Duodenal mucosa (tissue), 2 donors: ENCODE measurements at regions not wholly inside any gene's neighbourhood (a gene's known extent, or its start where the extent isn't known, plus 50 kb on each side); places are given as distances from the start of the nearest gene placed in this dataset.
"Not testable (repeated sequence)": the region's sequence is repeated elsewhere in the genome, so short reads cannot be mapped to it uniquely, and the experiment has no call there.

Source experiments
- H3K27ac ChIP-seq: one replicate; pipeline ENCODE4 v1.7.0; 2013; ENCODE audit warnings: low read depth, low read length
- H3K27me3 ChIP-seq, 2 donors: one replicate each; pipeline ENCODE4 v1.7.0; 2013; ENCODE audit warnings: low read length in 2 of 2, control low read depth in 1 of 2; ENCODE audit not compliant: insufficient read depth in 2 of 2, control insufficient read depth in 1 of 2
- H3K36me3 ChIP-seq, 2 donors: one replicate each; pipeline ENCODE4 v1.7.0; 2013; ENCODE audit warnings: low read length in 2 of 2, control low read depth in 1 of 2; ENCODE audit not compliant: insufficient read depth in 2 of 2, control insufficient read depth in 1 of 2
- H3K4me1 ChIP-seq, 2 donors: one replicate each; pipeline ENCODE4 v1.7.0; 2013; ENCODE audit warnings: low read length in 2 of 2, control low read depth in 1 of 2; ENCODE audit not compliant: insufficient read depth in 2 of 2, control insufficient read depth in 1 of 2
- H3K4me3 ChIP-seq, 2 donors: one replicate each; pipeline ENCODE4 v1.7.0; 2013; ENCODE audit warnings: low read length in 2 of 2, low read depth in 1 of 2
- H3K9ac ChIP-seq, 2 donors: one replicate each; pipeline ENCODE4 v1.7.0; 2013; ENCODE audit warnings: low read length in 2 of 2, low read depth in 1 of 2
- H3K9me3 ChIP-seq, 2 donors: one replicate each; pipeline ENCODE4 v1.7.0; 2013; ENCODE audit warnings: low read length in 2 of 2, control low read depth in 1 of 2; ENCODE audit not compliant: control insufficient read depth in 1 of 2

- H3K9me3 ChIP-seq, H3K4me3 ChIP-seq, H3K27ac ChIP-seq, H3K27me3 ChIP-seq, H3K36me3 ChIP-seq, H3K9ac ChIP-seq, H3K4me1 ChIP-seq: not testable (repeated sequence)
These were observed 169.8 kb upstream of the NANOGP8 start for GRCh38 chr15:35254908-35255307.

GRCh38 chr15:35254062-35254461 lies 169.0 kb upstream of the NANOGP8 start:
- Histone ChIP-seq H3K27ac (no peak overlapping the region), H3K4me3 (no peak overlapping the region), H3K27me3 (no peaks in the 10 kb centered on the region), H3K4me1 (no peaks in the 10 kb centered on the region), H3K9ac (no peak overlapping the region), H3K9me3 (no peaks in the 10 kb centered on the region), H3K36me3 (no peaks in the 10 kb centered on the region)

DNA sequence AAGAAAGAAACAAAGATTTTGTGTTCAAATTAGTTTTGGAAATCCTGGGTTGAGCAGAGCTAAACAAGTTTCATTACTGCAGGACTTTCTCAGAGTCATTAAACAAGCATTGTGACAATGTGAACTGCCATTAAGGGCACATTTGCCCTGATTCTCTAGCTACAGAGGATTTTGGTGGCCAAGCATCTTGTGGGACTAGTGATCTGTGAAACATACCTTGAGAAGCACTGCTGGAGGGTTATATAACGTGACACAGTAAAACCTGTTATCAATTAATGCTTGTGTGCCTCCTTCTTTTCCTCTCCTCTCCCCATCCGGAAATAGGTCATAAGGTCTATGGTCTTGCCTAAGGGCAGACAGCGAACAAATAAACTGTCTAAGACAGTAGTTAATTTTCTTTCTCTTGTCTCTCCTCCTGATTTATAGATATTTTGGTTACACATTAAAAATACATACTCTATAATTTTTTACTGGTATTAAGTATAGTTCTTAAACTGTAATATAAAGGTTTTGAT lies 167.3 kb upstream of the NANOGP8 start:
- Histone ChIP-seq H3K9me3 (no peaks in the 10 kb centered on the region), H3K27ac (no peak overlapping the region), H3K27me3 (no peaks in the 10 kb centered on the region), H3K4me3 (no peak overlapping the region), H3K9ac (no peak overlapping the region), H3K36me3 (no peaks in the 10 kb centered on the region), H3K4me1 (no peaks in the 10 kb centered on the region)

DNA sequence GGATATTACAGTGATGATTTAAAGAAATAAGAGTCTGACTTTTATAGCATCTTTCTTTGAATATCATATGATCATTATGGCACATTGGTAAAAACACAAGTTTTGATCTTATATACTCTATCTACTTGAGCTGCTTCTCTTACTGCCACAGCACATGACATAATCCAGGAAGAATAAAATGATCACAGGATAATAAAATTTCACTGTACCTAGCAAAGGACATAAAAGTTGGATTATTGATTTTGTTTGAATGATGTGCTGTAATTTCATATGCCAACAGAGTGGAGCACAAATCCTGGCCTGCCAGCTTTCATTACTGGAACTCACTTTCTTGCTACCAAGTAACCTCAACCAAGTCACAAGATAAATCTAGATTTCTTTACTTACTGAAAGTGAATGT lies 162.1 kb upstream of the NANOGP8 start:
- Histone ChIP-seq H3K9ac (no peak overlapping the region), H3K27me3 (no peaks in the 10 kb centered on the region), H3K36me3 (no peaks in the 10 kb centered on the region), H3K4me1 (no peaks in the 10 kb centered on the region), H3K27ac (no peak overlapping the region), H3K9me3 (no peaks in the 10 kb centered on the region), H3K4me3 (no peak overlapping the region)

DNA sequence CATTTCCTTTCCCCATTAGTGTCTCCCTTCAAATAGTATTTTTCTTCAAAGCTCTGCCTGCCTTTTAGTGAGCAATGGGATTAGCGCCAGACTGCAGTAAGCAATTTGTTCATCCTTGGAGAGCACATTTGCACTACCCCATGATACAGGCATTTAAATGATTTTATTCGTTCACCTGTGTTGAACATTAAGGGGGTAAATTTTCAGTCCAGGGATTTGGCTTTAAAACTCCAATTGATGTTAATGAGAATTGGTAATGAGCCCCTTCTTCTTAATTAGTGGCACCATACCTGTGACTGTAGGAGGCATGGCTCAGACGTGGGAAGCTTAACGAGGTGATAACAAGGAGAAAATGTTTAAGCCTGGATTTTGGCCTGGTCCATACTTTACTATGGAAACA lies 161.4 kb upstream of the NANOGP8 start:
- Histone ChIP-seq H3K27ac (no peak overlapping the region), H3K36me3 (no peaks in the 10 kb centered on the region), H3K9me3 (no peaks in the 10 kb centered on the region), H3K4me1 (no peaks in the 10 kb centered on the region), H3K27me3 (no peaks in the 10 kb centered on the region), H3K9ac (no peak overlapping the region), H3K4me3 (no peak overlapping the region)

DNA sequence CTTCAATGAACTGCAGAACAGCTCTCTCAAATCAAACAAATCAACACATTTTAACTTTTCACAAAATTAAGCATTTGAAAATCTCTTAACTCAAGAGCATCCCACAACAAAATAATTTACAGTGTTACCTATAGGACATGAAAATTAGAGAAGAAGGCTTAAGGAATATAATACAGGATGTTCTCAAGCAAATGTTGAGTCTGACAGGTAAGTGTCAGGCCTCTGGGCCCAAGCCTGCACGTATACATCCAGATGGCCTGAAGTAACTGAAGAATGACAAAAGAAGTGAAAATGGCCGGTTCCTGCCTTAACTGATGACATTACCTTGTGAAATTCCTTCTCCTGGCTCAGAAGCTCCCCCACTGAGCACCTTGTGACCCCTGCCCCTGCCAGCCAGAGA lies 160.6 kb upstream of the NANOGP8 start:
- not testable (repeated sequence) for H3K4me3 ChIP-seq

DNA sequence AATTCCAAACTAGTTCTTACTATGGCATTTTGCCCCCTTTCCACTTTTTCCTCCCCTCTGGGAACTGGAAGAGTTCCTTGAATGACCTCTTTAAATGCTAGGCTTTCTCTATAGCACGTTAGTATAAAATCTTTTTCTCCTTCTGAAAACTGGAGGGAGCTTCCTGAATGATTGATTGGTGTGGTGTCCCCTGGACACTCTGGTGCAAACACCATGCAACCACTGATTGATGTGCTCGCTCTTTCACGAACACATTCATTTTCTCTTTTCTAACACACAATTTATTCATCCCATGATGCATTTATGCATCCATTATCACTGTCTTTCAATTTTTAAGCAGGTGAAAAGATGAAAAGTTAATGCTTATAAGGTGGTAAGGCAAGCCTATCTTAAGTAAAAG lies 159.1 kb upstream of the NANOGP8 start:
- H3K9me3 ChIP-seq, result no peaks in the 10 kb centered on the region
- H3K4me3 ChIP-seq, result no peak overlapping the region
- H3K9ac ChIP-seq, result no peak overlapping the region
- H3K4me1 ChIP-seq, result no peaks in the 10 kb centered on the region
- H3K36me3 ChIP-seq, result no peaks in the 10 kb centered on the region
- H3K27me3 ChIP-seq, result no peaks in the 10 kb centered on the region
- no peak overlapping the region for H3K27ac ChIP-seq

More for the DNA sequence above, 160.6 kb upstream of the NANOGP8 start:
- not testable (repeated sequence) for H3K27me3 ChIP-seq, H3K36me3 ChIP-seq, H3K9me3 ChIP-seq, H3K9ac ChIP-seq, H3K4me1 ChIP-seq, H3K27ac ChIP-seq

DNA sequence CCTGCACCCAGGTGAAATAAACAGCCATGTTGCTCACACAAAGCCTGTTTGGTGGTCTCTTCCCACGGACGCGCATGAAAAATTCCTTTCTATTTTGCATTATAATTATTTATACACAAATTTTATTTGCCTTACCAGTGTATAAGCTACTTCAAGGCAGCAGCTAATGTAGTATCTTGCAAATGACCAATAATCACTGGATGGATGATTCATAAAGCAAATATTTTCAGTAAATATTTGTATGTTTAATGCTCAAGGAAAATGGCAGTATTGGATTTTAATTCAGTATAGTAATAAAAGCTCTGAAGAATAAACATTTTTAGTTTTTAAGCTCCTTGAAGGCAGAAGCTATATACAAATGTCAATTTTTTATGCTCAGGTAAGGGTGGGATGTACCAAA lies 158.7 kb upstream of the NANOGP8 start:
- no peaks in the 10 kb centered on the region for H3K27me3 ChIP-seq
- no peaks in the 10 kb centered on the region for H3K4me1 ChIP-seq
- no peak overlapping the region for H3K4me3 ChIP-seq
- no peak overlapping the region for H3K9ac ChIP-seq
- H3K9me3 ChIP-seq, result no peaks in the 10 kb centered on the region
- H3K27ac ChIP-seq, result no peak overlapping the region
- no peaks in the 10 kb centered on the region for H3K36me3 ChIP-seq

DNA sequence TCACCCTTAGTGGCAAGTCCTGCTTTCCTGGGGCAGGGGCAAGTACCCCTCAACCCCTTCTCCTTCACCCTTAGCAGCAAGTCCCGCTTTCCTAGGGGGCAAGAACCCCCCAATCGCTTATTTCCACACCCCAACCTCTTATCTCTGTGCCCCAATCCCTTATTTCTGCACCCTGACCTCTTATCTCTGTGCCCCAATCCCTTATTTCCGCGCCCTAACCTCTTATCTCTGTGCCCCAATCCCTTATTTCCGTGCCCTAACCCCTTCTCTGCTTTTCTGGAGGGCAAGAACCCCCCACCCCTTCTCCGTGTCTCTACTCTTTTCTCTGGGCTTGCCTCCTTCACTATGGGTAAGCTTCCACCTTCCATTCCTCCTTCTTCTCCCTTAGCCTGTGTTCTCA lies 154.6 kb upstream of the NANOGP8 start:
- H3K9ac ChIP-seq, H3K9me3 ChIP-seq, H3K27me3 ChIP-seq, H3K27ac ChIP-seq, H3K4me1 ChIP-seq, H3K4me3 ChIP-seq, H3K36me3 ChIP-seq: not testable (repeated sequence)

DNA sequence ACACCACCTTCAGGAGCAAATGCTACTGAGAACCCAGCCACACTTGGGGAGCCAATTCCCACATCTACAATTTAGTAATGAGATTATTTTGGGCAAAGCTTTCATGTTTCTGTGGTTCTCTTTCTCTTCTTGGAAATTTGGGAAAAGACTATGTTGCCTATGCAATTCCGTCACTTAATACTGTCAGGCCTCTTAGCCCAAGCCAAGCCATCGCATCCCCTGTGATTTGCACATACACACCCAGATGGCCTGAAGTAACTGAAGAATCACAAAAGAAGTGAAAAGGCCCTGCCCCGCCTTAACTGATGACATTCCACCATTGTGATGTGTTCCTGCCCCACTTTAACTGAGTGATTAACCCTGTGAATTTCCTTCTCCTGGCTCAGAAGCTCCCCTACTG lies 153.4 kb upstream of the NANOGP8 start:
- not testable (repeated sequence) for H3K27ac ChIP-seq, H3K4me1 ChIP-seq, H3K9ac ChIP-seq

DNA sequence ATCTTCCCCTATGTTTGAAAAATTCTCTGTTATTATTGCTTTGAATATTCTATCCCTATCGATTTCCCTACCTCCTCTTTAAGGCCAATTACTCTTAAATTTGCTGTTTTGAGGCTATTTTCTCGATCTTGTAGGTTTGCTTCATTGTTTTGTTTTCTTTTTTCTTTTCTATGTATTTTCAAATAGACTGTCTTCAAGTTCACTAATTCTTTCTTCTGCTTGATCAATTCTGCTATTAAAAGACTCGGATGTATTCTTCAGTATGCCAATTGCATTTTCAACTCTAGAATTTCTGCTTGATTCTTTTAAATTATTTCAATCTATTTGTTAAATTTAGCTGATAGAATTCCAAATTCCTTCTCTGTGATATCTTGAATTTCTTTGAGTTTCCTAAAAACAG lies 144.0 kb upstream of the NANOGP8 start:
- H3K4me3 ChIP-seq, result no peak overlapping the region
- H3K27me3 ChIP-seq, result no peaks in the 10 kb centered on the region
- no peaks in the 10 kb centered on the region for H3K9me3 ChIP-seq
- no peak overlapping the region for H3K9ac ChIP-seq
- H3K4me1 ChIP-seq, result no peaks in the 10 kb centered on the region
- no peaks in the 10 kb centered on the region for H3K36me3 ChIP-seq
- no peak overlapping the region for H3K27ac ChIP-seq

More for the DNA sequence above, 153.4 kb upstream of the NANOGP8 start:
- H3K27me3 ChIP-seq, H3K4me3 ChIP-seq, H3K9me3 ChIP-seq, H3K36me3 ChIP-seq: not testable (repeated sequence)
